GM23338 (cell line): ENCODE measurements at regions not wholly inside any gene's neighbourhood (a gene's known extent, or its start where the extent isn't known, plus 50 kb on each side); places are given as distances from the start of the nearest gene placed in this dataset.

Experiments
- ATAC-seq: fragments of 200-7000 bp; cut with Tn5 transposase; 3 replicates; pipeline ENCODE4 v1.9.1; 2020
- DNase-seq: peaks from one replicate; pipeline ENCODE4 v3.0.0-alpha.2; 2015; ENCODE audit warnings: low spot score
- H2AFZ ChIP-seq: fragments of 200-600 bp; sonication (generic); 2 replicates; pipeline ENCODE4 v1.8.0; 2016; ENCODE audit warnings: antibody characterized with exemption, mild to moderate bottlenecking, moderate library complexity
- H3F3A ChIP-seq: fragments of 200-600 bp; sonication (generic); replicated peaks from 2 replicates; pipeline ENCODE4 v1.8.0; 2017; ENCODE audit warnings: antibody characterized with exemption, mixed run types, low read depth
- H3K27ac ChIP-seq: fragments of 200-600 bp; sonication (generic); 2 replicates; pipeline ENCODE4 v1.6.1; 2016; ENCODE audit warnings: low read depth
- H3K27me3 ChIP-seq: fragments of 200-600 bp; sonication (generic); 2 replicates; pipeline ENCODE4 v1.8.0; 2016; ENCODE audit warnings: mild to moderate bottlenecking, mixed run types, moderate library complexity; ENCODE audit not compliant: insufficient read depth
- H3K36me3 ChIP-seq: fragments of 200-600 bp; sonication (generic); 2 replicates; pipeline ENCODE4 v1.8.0; 2016; ENCODE audit warnings: mild to moderate bottlenecking; ENCODE audit not compliant: insufficient read depth
- H3K4me1 ChIP-seq: fragments of 200-600 bp; sonication (generic); 2 replicates; pipeline ENCODE4 v1.8.0; 2016; ENCODE audit warnings: mild to moderate bottlenecking, moderate library complexity; ENCODE audit not compliant: insufficient read depth
- H3K4me2 ChIP-seq: fragments of 200-600 bp; sonication (generic); 2 replicates; pipeline ENCODE4 v1.7.1; 2017; ENCODE audit warnings: mixed run types
- H3K4me3 ChIP-seq: fragments of 200-600 bp; sonication (generic); 2 replicates; pipeline ENCODE4 v1.6.1; 2016; ENCODE audit warnings: mixed run types
- H3K79me2 ChIP-seq: fragments of 200-600 bp; sonication (generic); replicated peaks from 2 replicates; pipeline ENCODE4 v1.8.0; 2017; ENCODE audit warnings: mild to moderate bottlenecking; ENCODE audit not compliant: insufficient read depth
- H3K9me2 ChIP-seq: fragments of 200-600 bp; sonication (generic); 2 replicates; pipeline ENCODE4 v1.8.0; 2017; ENCODE audit not compliant: insufficient read depth
- H4K20me1 ChIP-seq: fragments of 200-600 bp; sonication (generic); replicated peaks from 2 replicates; pipeline ENCODE4 v1.8.0; 2017; ENCODE audit warnings: mild to moderate bottlenecking; ENCODE audit not compliant: insufficient read depth
- H3K27ac Mint-ChIP-seq: 2 replicates; pipeline ENCODE4 v1.8.0; 2020; ENCODE audit warnings: inconsistent platforms, mild to moderate bottlenecking, moderate library complexity, mixed read lengths
- H3K27me3 Mint-ChIP-seq: 3 replicates; pipeline ENCODE4 v1.8.0; 2022; ENCODE audit warnings: low read depth, mild to moderate bottlenecking, moderate library complexity, mixed read lengths, inconsistent platforms; ENCODE audit not compliant: insufficient read depth, poor library complexity
- H3K36me3 Mint-ChIP-seq: 3 replicates; pipeline ENCODE4 v1.8.0; 2021; ENCODE audit warnings: low read depth, mild to moderate bottlenecking, inconsistent platforms, moderate library complexity, mixed read lengths
- H3K4me1 Mint-ChIP-seq: 3 replicates; pipeline ENCODE4 v1.8.0; 2020; ENCODE audit warnings: mild to moderate bottlenecking, inconsistent platforms, mixed read lengths
- H3K4me3 Mint-ChIP-seq: 3 replicates; pipeline ENCODE4 v1.8.0; 2021; ENCODE audit warnings: moderate library complexity, mild to moderate bottlenecking, inconsistent platforms, mixed read lengths
- H3K9me3 Mint-ChIP-seq: 3 replicates; pipeline ENCODE4 v1.8.0; 2020; ENCODE audit warnings: moderate library complexity, mild to moderate bottlenecking, inconsistent platforms, mixed read lengths
- CREB1 ChIP-seq: fragments of 250-450 bp; sonication (Bioruptor Pico); IDR thresholded peaks from 2 replicates; pipeline ENCODE4 v1.5.0; 2020; ENCODE audit warnings: low read depth, mild to moderate bottlenecking, moderate library complexity
- JUNB ChIP-seq: IDR thresholded peaks from one replicate; pipeline ENCODE4 v1.6.1; 2016; ENCODE audit warnings: antibody characterized with exemption; ENCODE audit not compliant: unreplicated experiment
- NANOG ChIP-seq: IDR thresholded peaks from 2 replicates; pipeline ENCODE4 v1.6.1; 2016; ENCODE audit warnings: antibody characterized with exemption, borderline replicate concordance
- POLR2AphosphoS5 ChIP-seq: IDR thresholded peaks from 2 replicates; pipeline ENCODE4 v1.6.1; 2016; ENCODE audit warnings: antibody characterized with exemption, low read depth
- TF ChIP-seq, protein P1 (sequence below): fragments of 250-450 bp; sonication (Bioruptor Pico); IDR thresholded peaks from 2 replicates; pipeline ENCODE4 v1.5.0; 2020; ENCODE audit warnings: mild to moderate bottlenecking, moderate library complexity
- TF ChIP-seq, protein P2 (sequence below): IDR thresholded peaks from 2 replicates; pipeline ENCODE4 v1.6.1; 2016; ENCODE audit warnings: antibody characterized with exemption
- TF ChIP-seq, protein P3 (sequence below): IDR thresholded peaks from one replicate; pipeline ENCODE4 v1.6.1; 2018; ENCODE audit warnings: antibody characterized with exemption; ENCODE audit not compliant: unreplicated experiment
- TF ChIP-seq, protein P4 (sequence below), 2 experiments: fragments of 200-600 bp in 1 of 2; sonication (generic) in 1 of 2; conservative IDR thresholded peaks; 2 replicates each; pipeline versions ENCODE4 v1.5.1 to v1.6.1; 2016 to 2017; ENCODE audit warnings: antibody characterized with exemption in 2 of 2, low read depth in 2 of 2, mild to moderate bottlenecking in 2 of 2, moderate library complexity in 1 of 2

DNA sequence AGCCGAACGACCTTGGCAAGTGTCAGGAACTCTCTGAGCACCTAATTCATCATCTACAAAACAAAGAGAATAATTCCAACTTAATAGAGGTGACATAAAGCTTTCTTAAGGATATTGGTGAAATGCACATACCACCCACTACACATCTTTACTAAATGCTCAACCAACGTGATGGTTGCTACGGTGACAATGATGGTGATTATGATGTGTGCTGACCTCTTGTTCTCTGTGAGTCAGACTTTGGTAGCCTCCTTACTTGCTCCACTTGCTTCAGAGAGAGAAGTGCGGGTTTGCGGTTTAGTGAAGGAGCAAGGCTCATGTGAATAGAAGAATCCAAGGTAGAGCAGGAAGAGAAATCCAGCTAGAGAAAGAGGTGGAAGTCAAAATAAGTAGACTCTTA, 52.8 kb upstream of the CLNK start (continued):
- TF ChIP-seq, protein P1, sequence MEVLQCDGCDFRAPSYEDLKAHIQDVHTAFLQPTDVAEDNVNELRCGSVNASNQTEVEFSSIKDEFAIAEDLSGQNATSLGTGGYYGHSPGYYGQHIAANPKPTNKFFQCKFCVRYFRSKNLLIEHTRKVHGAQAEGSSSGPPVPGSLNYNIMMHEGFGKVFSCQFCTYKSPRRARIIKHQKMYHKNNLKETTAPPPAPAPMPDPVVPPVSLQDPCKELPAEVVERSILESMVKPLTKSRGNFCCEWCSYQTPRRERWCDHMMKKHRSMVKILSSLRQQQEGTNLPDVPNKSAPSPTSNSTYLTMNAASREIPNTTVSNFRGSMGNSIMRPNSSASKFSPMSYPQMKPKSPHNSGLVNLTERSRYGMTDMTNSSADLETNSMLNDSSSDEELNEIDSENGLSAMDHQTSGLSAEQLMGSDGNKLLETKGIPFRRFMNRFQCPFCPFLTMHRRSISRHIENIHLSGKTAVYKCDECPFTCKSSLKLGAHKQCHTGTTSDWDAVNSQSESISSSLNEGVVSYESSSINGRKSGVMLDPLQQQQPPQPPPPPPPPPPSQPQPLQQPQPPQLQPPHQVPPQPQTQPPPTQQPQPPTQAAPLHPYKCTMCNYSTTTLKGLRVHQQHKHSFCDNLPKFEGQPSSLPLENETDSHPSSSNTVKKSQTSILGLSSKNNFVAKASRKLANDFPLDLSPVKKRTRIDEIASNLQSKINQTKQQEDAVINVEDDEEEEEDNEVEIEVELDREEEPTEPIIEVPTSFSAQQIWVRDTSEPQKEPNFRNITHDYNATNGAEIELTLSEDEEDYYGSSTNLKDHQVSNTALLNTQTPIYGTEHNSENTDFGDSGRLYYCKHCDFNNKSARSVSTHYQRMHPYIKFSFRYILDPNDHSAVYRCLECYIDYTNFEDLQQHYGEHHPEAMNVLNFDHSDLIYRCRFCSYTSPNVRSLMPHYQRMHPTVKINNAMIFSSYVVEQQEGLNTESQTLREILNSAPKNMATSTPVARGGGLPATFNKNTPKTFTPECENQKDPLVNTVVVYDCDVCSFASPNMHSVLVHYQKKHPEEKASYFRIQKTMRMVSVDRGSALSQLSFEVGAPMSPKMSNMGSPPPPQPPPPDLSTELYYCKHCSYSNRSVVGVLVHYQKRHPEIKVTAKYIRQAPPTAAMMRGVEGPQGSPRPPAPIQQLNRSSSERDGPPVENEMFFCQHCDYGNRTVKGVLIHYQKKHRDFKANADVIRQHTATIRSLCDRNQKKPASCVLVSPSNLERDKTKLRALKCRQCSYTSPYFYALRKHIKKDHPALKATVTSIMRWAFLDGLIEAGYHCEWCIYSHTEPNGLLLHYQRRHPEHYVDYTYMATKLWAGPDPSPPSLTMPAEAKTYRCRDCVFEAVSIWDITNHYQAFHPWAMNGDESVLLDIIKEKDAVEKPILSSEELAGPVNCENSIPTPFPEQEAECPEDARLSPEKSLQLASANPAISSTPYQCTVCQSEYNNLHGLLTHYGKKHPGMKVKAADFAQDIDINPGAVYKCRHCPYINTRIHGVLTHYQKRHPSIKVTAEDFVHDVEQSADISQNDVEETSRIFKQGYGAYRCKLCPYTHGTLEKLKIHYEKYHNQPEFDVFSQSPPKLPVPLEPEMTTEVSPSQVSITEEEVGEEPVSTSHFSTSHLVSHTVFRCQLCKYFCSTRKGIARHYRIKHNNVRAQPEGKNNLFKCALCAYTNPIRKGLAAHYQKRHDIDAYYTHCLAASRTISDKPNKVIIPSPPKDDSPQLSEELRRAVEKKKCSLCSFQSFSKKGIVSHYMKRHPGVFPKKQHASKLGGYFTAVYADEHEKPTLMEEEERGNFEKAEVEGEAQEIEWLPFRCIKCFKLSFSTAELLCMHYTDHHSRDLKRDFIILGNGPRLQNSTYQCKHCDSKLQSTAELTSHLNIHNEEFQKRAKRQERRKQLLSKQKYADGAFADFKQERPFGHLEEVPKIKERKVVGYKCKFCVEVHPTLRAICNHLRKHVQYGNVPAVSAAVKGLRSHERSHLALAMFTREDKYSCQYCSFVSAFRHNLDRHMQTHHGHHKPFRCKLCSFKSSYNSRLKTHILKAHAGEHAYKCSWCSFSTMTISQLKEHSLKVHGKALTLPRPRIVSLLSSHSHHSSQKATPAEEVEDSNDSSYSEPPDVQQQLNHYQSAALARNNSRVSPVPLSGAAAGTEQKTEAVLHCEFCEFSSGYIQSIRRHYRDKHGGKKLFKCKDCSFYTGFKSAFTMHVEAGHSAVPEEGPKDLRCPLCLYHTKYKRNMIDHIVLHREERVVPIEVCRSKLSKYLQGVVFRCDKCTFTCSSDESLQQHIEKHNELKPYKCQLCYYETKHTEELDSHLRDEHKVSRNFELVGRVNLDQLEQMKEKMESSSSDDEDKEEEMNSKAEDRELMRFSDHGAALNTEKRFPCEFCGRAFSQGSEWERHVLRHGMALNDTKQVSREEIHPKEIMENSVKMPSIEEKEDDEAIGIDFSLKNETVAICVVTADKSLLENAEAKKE (CRISPR knock-in tag) = no peak
- TF ChIP-seq, protein P2, sequence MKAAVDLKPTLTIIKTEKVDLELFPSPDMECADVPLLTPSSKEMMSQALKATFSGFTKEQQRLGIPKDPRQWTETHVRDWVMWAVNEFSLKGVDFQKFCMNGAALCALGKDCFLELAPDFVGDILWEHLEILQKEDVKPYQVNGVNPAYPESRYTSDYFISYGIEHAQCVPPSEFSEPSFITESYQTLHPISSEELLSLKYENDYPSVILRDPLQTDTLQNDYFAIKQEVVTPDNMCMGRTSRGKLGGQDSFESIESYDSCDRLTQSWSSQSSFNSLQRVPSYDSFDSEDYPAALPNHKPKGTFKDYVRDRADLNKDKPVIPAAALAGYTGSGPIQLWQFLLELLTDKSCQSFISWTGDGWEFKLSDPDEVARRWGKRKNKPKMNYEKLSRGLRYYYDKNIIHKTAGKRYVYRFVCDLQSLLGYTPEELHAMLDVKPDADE = no peak
- no peak for TF ChIP-seq POLR2AphosphoS5
- TF ChIP-seq, protein P3, sequence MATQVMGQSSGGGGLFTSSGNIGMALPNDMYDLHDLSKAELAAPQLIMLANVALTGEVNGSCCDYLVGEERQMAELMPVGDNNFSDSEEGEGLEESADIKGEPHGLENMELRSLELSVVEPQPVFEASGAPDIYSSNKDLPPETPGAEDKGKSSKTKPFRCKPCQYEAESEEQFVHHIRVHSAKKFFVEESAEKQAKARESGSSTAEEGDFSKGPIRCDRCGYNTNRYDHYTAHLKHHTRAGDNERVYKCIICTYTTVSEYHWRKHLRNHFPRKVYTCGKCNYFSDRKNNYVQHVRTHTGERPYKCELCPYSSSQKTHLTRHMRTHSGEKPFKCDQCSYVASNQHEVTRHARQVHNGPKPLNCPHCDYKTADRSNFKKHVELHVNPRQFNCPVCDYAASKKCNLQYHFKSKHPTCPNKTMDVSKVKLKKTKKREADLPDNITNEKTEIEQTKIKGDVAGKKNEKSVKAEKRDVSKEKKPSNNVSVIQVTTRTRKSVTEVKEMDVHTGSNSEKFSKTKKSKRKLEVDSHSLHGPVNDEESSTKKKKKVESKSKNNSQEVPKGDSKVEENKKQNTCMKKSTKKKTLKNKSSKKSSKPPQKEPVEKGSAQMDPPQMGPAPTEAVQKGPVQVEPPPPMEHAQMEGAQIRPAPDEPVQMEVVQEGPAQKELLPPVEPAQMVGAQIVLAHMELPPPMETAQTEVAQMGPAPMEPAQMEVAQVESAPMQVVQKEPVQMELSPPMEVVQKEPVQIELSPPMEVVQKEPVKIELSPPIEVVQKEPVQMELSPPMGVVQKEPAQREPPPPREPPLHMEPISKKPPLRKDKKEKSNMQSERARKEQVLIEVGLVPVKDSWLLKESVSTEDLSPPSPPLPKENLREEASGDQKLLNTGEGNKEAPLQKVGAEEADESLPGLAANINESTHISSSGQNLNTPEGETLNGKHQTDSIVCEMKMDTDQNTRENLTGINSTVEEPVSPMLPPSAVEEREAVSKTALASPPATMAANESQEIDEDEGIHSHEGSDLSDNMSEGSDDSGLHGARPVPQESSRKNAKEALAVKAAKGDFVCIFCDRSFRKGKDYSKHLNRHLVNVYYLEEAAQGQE = no peak

DNA sequence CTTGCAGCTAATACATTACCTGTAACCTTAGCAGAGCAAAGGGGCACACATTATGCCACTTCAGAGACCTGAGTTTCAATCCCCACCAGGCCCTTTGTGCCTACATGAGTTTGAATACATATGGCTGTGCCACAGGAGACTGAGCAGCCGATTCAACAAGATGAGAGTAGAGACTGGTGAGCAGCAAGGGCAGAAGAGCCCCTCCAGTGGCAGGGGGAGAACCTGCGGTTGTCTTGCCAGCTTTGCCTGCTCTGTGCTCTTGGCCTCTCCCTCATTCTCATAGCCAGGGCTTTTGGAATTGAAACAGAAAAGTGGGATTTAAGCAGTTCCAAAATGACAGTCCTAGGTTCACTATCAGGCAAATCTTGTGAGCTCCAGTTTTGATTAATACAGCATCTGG, 52.3 kb upstream of the CLNK start:
- no peaks in the 10 kb centered on the region for H3K36me3 ChIP-seq

More for the DNA sequence above, 52.3 kb upstream of the CLNK start:
- no peaks in the 10 kb centered on the region for H3K27me3 Mint-ChIP-seq
- TF ChIP-seq, protein P4, sequence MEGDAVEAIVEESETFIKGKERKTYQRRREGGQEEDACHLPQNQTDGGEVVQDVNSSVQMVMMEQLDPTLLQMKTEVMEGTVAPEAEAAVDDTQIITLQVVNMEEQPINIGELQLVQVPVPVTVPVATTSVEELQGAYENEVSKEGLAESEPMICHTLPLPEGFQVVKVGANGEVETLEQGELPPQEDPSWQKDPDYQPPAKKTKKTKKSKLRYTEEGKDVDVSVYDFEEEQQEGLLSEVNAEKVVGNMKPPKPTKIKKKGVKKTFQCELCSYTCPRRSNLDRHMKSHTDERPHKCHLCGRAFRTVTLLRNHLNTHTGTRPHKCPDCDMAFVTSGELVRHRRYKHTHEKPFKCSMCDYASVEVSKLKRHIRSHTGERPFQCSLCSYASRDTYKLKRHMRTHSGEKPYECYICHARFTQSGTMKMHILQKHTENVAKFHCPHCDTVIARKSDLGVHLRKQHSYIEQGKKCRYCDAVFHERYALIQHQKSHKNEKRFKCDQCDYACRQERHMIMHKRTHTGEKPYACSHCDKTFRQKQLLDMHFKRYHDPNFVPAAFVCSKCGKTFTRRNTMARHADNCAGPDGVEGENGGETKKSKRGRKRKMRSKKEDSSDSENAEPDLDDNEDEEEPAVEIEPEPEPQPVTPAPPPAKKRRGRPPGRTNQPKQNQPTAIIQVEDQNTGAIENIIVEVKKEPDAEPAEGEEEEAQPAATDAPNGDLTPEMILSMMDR (conservative IDR thresholded peaks at IDR 0.05; ENCODE audit: low read depth in 2 of 2) = peak; percentile 29 to 39; a peak in 3 of 4 replicates
- no peak for TF ChIP-seq JUNB
- no peak for TF ChIP-seq CREB1 (CRISPR knock-in tag)
- TF ChIP-seq NANOG = no peak
- Histone ChIP-seq H3K79me2 (no peaks in the 10 kb centered on the region), H3K27me3 (no peaks in the 10 kb centered on the region), H3F3A (no peaks in the 10 kb centered on the region), H4K20me1 (no peaks in the 10 kb centered on the region; the same call in 1 of the 2 replicates), H3K27ac (no peak overlapping the region), H3K4me1 (no peaks in the 10 kb centered on the region; the same call in 1 of the 2 replicates), H3K4me2 (no peak overlapping the region), H3K4me3 (no peak overlapping the region), H2AFZ (peak overlapping the region; percentile 57; the same call in 1 of the 2 replicates), H3K9me2 (no peaks in the 10 kb centered on the region)
- no peaks in the 10 kb centered on the region for H3K9me3 Mint-ChIP-seq
- no peak overlapping the region for H3K27ac Mint-ChIP-seq
- ATAC-seq = peak; percentile 81
- peaks cover 24% of the 10 kb centered on the region for H3K4me1 Mint-ChIP-seq
- DNase-seq = peak; percentile 21
- no peak overlapping the region for H3K4me3 Mint-ChIP-seq
- no peaks in the 10 kb centered on the region for H3K36me3 Mint-ChIP-seq
